ENCODE measurements at regions not wholly inside any gene's neighbourhood (a gene's known extent, or its start where the extent isn't known, plus 50 kb on each side); places are given as distances from the start of the nearest gene placed in this dataset.

GRCh38 chr2:63698786-63699548 is 110.2 kb downstream of the MDH1 start:
- TF ChIP-seq CTCF (IDR thresholded peaks at IDR 0.05; ENCODE audit: poor library complexity) (peak; percentile 57), EZH2 (IDR thresholded peaks at IDR 0.05; ENCODE audit: borderline replicate concordance) (no peak), EZH2phosphoT487 (IDR thresholded peaks at IDR 0.05; ENCODE audit: low read depth, severe bottlenecking, unreplicated experiment) (no peak)

Data from hepatocyte (in vitro differentiated cells).